Globus pallidus (tissue), 1 donor: ENCODE measurements at regions not wholly inside any gene's neighbourhood (a gene's known extent, or its start where the extent isn't known, plus 50 kb on each side); places are given as distances from the start of the nearest gene placed in this dataset.
"Not testable (repeated sequence)": the region's sequence is repeated elsewhere in the genome, so short reads cannot be mapped to it uniquely, and the experiment has no call there.

Experiments used
- DNase-seq: peaks from one replicate; pipeline ENCODE4 v3.0.0-alpha.2; 2015; ENCODE audit warnings: low spot score

DNA sequence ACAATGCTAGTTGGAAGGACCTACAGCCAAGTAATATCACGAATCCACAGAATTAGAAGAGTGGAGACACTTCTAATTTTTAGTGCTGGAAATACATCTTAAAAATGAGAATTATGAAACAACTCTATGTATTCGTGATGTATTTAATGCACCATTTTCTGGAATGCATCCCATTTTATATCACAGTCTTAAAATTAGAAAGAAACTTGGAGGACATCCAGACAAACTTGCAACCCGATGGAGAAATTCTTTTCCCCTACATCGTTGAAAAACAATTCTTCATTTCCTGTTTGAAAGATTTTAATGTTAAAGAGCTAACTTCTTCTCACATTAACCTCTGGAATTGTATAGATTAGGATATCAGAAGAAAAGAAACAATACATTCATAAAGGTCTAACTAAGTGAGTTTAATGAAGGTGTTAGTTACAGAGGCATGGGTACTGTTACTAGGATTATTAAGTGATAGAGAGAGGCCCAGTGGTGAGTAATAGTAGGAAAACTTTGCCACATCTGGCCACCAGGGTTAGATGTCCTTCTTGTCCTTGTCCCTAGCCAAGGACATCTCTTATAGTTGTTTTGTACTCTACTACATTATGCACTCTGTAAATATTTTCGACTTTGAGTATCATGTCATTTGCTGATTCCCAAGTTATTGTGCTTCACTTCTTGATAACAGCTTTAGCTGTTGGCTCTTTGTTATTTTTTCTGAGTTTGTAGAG lies 502.4 kb upstream of the PTCHD4 start:
- no peak for DNase-seq

DNA sequence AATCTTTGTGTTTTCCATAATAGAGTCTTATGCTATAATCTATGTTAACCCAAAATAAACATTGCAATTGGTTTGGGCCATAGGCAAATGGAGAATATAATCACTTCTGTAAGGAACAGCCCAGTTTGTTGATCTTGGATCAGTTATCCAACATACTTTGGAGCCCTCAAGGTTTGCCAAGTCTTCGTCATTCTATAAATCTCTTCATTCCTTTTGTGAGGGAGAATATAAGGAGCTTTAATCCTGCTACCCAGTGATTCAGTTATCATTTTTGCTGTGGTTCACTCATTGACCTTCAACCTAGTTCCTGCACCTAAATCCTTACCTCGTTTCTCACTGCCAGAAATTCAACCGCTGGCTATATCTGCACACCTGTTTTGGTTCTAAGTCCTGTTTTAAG lies 500.3 kb upstream of the PTCHD4 start:
- no peak for DNase-seq

DNA sequence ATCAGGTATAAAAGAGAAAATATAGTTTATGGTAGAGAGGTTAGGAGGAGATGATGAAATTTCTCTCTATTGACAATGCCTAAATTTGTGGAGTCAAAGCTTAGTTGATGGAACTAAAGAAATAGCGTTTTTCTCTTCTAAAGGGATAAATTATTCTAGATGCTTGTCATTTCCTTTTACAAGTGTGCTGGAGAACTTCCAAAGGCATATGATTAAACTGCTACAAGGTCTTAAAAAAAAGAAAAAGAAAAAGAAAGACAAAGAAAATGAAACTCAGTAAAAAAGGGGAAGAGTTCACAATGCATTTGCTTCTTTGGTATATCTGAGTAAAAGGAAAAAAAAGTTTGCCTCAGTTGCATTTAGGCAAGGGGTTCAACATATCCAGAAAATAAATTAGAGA lies 499.8 kb upstream of the PTCHD4 start:
- DNase-seq: no peak

DNA sequence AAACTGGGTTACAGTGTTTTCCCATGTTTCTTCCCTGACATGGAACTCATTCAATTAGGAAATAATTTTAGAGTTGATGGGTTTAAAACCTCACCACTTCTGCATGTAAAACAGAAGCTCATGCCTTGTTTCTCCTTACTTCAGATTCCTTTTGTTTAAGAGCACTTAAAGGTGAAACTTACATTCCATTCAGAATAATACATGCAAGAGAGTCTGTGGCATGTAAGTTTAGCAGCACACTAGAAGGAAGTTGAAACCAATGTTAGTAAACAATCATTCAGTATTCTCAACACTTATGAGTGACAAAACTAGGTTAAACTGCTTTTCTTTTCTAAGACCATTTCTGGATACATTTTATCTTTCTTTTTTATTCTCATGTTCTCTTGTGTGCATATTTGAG lies 495.6 kb upstream of the PTCHD4 start:
- DNase-seq: no peak

DNA sequence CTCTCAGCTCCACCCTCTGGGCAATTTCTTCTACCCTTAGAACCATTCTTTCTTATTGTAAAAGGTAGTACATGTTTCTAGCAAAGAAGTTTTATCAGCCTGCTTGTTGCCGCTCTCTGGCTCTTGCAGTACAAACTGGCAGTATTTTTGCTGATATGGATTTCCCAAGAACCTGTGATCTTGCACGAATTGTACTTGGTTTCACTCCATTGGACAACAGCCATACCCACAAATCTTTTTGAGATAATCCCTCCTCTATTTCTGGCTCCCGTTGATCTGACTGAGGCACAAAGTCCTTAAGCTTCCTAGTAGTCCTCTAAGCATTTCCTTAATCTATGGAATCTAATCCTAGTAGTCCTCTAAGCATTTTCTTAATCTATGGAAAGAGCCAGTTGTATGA lies 487.0 kb upstream of the PTCHD4 start:
- no peak for DNase-seq

DNA sequence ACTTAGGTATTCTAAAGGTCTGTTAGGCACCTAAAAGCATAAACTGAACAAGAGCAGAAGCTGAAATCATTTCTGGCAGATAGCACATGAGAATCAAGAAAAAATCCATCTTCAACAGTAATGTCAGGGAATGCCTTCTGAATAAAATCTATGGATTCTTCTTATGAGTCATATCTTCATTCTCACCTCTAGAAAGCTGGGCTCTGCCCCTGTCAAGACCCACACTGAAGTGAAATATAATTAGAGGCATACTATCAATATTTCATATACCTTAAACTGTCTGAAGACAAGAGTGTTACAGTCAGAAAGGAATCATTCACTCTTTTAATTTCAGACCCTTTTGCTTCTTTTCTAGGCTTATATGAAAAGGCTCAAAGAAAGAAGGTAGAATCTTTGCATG lies 485.8 kb upstream of the PTCHD4 start:
- no peak for DNase-seq

DNA sequence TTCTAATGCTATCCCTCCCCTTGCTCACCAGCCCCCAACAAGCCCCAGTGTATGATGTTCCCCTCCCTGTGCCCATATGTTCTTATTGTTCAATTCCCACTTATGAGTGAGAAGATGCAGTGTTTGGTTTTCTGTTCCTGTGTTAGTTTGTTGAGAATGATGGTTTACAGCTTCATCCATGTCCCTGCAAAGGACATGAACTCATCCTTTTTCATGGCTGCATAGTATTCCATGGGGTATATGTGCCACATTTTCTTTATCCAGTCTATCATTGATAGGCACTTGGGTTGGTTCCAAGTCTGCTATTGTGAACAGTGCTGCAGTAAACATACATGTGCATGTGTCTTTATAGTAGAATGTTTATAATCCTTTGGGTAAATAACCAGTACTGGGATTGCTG lies 480.2 kb upstream of the PTCHD4 start:
- DNase-seq: not testable (repeated sequence)

DNA sequence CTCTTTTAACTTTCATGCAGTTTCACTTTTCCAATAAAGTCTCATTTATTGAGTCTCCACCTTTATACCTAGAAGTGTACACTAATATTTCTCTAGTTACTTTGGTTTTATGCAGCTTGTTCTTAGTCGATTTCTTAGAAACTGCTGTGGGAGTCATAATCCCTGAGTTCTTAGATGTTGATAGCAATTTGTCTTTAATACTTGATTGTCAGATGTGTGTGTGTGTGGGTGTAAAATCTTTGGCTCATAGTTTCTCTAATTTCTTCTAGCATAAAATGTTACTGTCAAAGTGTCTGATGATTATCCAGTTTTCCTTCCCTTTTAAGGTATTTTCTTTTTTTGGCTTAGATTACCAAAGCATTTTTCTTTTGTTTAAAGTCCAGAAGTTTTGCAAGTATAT lies 473.8 kb upstream of the PTCHD4 start:
- no peak for DNase-seq

DNA sequence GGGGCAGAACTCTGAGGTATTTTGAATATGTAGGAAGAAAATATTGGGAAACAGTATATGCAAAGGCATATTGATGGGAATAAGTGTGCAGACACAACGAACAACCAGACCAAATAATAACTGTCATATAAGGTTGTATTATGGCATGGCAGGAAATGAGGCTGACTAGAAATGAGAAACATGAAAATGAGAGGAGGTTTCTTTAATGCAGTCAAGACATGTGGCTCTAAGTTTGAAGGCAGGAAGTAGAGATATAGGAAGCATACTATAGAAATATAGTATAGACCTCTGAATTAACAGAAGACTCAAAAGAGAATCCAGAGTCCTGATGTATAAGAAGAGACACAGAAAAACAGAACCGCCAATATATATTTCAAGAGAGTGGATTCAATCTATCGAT lies 459.7 kb upstream of the PTCHD4 start:
- DNase-seq: no peak

DNA sequence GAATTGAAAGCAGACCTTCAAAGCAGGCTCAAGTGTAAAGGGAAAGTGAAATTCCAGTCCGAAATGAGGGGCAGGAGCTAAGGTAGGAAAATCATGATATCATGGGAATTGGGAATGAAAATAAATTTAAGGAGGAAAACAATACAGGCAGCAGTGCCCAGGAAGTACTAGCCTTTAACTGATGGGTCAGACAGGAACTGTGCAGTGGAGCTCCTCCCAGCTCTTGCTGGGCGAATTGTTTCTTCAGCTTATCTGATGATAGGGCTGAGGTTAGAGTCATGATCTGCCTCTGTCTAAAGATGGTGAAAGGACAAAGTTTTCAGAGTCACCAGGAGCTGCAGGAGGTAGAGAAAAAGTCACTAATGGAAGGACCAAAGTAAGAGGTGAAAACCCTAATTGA lies 457.9 kb upstream of the PTCHD4 start:
- DNase-seq: no peak

DNA sequence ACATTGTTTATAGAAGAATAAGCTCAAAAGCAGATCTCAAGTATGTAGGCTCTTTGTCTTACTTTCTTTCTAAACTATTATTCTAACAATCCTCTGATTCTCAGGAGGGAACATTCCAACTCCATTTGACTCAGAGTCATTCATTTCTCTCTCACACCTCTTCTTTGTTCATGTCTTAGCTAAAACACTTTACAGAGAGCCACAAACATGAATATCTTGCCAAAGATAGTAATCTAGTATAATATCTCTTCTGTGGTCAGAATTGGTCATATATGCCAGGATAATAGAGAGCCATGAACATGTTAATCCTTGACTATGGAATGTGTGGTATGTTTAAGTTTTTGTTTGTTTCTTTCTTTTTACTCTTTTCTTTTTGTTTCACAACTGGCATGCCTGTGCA lies 456.0 kb upstream of the PTCHD4 start:
- no peak for DNase-seq

DNA sequence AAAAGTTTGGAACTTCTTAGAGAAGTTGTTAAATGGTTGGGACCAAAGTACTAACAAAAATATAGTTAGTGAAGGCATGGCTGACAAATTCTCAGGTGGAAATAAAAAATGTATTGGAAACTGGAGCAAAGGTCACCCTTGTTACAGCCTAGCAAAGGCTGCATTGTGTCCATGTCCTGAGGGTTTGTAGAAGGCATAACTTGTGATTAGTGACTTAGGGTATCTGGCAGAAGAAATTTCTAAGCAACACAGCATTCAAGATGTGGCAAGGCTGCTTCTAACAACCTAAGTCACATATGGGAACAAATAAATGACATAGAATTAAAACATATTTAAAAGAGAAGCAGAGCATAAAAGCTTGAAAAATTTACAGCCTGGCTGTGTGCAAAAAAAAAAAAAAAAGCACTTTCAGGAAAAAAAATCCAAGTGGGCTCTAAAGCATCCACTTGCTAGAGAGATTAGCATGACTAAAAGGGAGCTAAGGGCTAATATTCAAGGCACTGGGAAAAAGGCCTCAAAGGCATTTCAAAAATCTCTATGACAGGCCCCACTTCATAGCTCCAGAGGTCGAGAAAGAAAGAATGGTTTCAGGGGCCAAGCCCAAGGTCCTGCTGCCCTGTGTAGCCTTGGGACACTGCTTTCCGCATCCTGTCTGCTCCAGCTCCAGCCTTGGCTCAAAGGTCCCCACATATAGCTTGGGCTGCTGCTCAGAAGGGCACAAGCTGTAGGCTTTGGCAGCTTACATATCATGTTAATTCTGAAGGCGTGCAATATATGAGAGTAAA lies 453.2 kb upstream of the PTCHD4 start:
- DNase-seq: no peak

DNA sequence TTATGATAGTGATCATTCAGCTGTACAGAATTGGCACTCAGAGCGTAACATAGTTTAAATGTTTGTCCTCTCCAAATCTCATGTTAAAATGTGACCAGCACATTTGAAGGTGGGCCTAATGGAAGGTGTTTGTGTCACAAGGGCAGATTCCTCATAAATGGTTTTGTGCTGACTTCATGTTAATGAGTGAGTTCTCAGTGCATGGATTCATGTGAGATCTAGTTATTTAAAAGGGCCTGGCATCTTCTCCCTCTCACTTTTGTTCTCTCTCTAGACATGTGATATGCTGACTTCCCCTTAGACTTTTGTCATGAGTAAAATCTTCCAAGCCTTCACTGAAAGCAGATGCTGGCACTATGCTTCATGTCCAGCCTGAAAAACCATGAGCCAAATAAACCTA lies 452.4 kb upstream of the PTCHD4 start:
- no peak for DNase-seq

DNA sequence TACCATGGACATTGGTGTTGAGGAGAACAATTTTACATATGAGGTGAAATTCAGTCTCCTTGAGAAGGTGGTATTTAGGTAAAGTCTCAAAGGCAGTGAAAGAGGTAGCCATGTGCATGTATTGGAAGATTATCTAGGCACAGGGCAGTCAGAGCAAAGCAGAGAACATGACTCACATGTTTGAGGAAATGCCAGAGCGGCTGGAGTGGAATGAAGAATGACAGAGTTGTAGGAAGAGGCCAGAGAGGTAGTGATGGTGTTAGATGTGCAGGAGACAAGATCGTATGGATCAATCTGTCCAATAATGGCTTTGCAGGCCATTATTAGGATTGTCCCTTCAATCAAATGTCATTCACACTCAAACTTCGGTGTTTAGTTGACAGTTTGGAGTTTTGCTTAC lies 449.4 kb upstream of the PTCHD4 start:
- DNase-seq: no peak

DNA sequence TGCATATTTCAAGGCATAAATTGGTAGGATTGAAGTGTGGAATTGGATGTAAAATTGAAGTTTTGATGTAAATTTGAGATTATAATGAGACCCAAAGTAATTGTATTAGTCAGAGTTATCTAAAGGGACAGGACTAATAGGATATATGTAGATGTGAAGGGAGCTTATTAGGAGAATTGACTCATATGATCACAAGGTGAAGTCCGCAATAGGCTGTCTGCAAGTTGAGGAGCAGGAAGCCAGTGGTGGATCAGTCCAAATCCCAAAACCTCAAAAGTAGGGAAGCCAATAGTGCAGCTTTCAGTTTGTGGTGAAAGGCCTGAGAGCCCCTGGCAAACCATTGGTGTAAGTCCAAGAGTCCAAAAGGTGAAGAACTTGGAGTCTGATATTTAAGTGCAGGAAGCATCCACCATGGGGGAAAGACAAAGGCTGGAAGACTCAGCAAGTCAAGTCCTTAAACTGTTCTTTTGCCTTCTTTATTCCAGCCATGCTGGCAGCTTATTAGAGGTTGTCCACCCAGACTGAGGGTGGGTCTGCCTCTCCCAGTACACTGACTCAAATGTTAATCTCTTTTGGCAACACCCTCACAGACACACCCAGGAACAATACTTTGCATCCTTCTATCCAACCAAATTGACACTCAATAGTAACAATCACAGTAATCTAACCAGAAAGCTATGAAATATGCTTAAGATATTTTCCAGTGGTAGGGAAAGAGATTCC lies 442.6 kb upstream of the PTCHD4 start:
- no peak for DNase-seq

DNA sequence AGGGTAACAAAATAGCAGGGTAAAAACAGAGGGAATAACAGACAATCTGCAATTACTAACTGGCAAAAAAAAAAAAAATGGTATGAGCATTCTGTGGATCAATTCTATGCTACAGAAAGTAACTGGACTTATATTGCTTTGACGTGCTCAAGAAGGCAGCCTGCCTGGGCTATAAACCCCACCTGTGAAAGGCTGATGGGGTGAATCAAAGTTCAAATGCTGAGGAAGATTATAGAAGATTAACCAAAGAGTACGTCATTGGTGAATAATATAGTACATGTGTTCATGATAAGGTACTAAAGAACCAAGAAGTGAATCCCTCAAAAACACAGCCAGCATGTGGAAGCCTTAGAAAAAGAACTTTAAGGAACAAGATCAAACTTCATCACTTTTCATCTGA lies 441.9 kb upstream of the PTCHD4 start:
- no peak for DNase-seq

DNA sequence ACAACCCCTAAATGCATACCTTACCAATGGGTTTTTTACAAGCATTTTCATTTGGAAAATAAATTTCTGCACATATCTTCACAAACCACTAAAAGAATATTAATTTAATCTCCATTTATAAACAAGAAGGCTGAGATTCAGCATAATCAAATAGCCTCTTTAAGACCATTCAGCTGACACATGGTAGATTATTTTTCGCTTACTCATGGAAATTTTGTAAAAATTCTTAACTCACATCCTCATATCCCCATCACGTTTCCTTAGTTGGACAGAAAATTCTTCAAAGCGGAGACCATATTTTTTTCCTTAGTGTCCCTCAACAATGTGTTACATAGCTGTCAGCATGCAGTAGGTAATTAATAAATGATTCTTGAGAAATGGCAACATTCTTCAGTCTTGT lies 439.6 kb upstream of the PTCHD4 start:
- no peak for DNase-seq

DNA sequence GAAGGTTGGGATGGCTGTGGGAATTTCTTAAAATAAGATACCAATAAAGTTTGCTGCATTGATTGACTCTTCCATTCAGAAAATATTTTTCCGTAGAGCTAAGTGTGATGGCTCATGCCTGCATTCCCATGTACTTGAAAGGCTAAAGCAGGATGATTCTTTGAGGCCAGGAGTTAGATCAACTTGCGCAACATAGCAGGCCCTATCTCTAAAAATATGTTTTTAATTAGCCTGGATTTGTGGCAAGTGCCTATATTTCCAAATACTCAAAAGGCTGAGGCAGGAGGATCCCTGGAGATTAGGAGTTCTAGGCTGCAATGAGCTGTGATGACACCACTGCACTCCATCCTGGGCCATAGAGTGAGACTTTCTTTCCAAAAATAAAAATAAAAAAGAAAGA lies 431.2 kb upstream of the PTCHD4 start:
- DNase-seq: no peak

DNA sequence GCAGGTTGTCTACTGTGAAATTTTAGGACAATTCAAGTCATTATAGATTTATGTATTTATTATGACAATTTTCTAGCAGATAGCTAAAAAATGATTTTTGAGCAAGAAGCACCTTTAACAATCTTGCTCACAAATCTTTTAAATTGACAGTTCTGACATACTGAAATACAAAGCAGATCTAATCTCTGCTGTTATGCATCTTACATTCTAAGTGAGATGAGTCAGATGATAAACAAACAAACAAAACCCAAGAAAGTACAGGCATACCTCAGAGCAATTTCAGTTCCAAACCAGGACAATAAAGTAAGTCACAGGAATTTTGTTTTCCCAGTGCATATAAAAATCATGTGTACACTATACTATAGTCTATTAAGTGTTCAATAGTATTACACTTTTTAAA lies 430.7 kb upstream of the PTCHD4 start:
- DNase-seq: no peak

DNA sequence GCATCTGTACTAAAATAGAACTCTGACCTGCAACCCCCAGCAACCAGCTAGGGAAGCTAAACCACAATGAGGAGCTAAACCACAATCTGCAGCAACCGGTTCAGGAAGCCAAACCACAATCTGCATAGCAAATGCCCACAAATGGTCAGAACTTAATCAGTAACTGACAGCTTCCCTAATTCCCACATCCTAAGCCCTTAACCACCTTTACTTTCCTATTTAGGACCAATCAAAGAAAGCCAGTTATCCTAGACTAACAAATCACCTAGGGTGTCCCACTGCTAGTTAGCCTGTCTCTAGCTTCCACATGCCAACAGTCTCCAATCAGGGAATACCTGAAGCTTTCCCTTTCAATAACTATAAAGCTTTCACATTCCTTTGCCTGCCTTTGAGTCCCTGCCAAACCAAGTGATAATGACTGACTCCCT lies 424.6 kb upstream of the PTCHD4 start:
- DNase-seq: no peak

DNA sequence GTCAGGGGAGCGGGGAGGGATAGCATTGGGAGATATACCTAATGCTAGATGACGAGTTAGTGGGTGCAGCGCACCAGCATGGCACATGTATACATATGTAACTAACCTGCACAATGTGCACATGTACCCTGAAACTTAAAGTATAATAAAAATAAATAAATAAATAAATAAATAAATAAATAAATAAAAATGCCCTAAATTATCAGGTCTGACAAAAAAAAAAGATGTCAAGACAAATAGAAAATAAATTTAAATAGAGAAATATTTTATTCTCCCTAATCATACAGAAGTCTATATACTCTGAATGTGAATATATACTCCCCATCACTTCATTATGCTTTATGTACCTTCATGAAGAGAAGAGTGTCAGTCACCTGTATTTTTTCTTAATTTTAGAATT lies 420.0 kb upstream of the PTCHD4 start:
- not testable (repeated sequence) for DNase-seq

DNA sequence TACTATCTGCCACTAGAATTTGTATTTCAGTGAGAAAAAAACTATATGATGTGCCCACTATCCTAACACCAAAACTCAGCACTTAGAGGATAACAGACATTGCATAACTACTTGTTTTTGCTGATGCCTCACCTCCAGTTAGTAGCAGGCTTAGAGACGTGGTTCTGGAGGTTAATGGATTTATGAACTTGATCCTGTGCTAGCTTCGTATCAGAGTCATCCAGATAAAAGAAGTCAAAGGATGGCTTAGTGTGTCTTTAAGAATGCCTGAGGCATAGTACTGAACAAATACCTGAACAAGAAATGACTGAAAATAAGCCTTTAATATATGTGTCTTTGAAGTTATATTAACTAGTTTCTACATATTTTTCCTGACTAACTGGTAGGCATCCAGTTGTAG lies 414.9 kb upstream of the PTCHD4 start:
- DNase-seq: no peak

DNA sequence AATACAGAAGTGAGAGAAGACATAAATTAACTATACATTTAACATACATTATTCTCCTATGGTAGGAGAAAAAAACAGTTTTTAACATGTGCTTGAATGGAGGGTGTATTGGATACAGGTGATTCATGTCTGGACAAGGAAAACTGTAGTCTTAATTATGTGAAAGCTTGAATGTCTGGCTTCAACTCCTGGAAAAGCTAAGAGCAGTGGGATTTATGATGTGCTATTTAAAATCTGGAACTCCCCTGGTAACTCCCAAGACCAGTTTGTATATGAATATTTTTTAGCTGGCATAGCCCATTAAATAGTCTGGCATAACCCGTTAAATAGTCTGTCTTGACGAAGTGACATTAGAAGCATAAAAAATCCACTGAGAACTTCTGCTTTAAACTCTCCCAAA lies 410.0 kb upstream of the PTCHD4 start:
- no peak for DNase-seq
